K562 (cell line): ENCODE measurements at regions not wholly inside any gene's neighbourhood (a gene's known extent, or its start where the extent isn't known, plus 50 kb on each side); places are given as distances from the start of the nearest gene placed in this dataset.

Experiments used
- ELF1 ChIP-seq: fragments of 200-800 bp; sonication (Bioruptor generic); IDR thresholded peaks from 2 replicates; pipeline ENCODE4 v1.6.1; 2016; ENCODE audit warnings: missing genetic modification characterization, missing compliant biosample characterization
- HDGF ChIP-seq: fragments of 450-650 bp; IDR thresholded peaks from 2 replicates; pipeline ENCODE4 v1.6.1; 2016
- L3MBTL2 ChIP-seq: fragments of 450-650 bp; IDR thresholded peaks from 2 replicates; pipeline ENCODE4 v1.6.1; 2016; ENCODE audit warnings: mild to moderate bottlenecking, moderate library complexity
- NFRKB ChIP-seq: fragments of 450-650 bp; IDR thresholded peaks from 2 replicates; pipeline ENCODE4 v1.6.1; 2016; ENCODE audit warnings: low read depth
- NKRF ChIP-seq: fragments of 450-650 bp; IDR thresholded peaks from 2 replicates; pipeline ENCODE4 v1.6.1; 2016; ENCODE audit warnings: borderline replicate concordance
- PRPF4 ChIP-seq: fragments of 200-400 bp; formaldehyde crosslinking; IDR thresholded peaks from one replicate; pipeline ENCODE4 v1.6.1; 2017; ENCODE audit warnings: low read length, low read depth, mild to moderate bottlenecking; ENCODE audit not compliant: insufficient read depth, poor library complexity, severe bottlenecking
- RBBP5 ChIP-seq: fragments of 200-600 bp; sonication (generic); IDR thresholded peaks from 2 replicates; pipeline ENCODE4 v1.6.1; 2012; ENCODE audit warnings: borderline replicate concordance, mild to moderate bottlenecking, low read length, control low read depth, inconsistent platforms; ENCODE audit not compliant: insufficient read depth, poor library complexity, severe bottlenecking
- SAP30 ChIP-seq: fragments of 200-600 bp; sonication (generic); IDR thresholded peaks from 2 replicates; pipeline ENCODE4 v1.6.1; 2012; ENCODE audit warnings: borderline replicate concordance, low read depth, mild to moderate bottlenecking, moderate library complexity, low read length, control low read depth, inconsistent platforms; ENCODE audit not compliant: insufficient read depth, poor library complexity, severe bottlenecking
- TEAD2 ChIP-seq: fragments of 450-650 bp; IDR thresholded peaks from 2 replicates; pipeline ENCODE4 v1.6.1; 2016; ENCODE audit warnings: missing genetic modification characterization, control low read depth, missing compliant biosample characterization

- TF ChIP-seq PRPF4: no peak
- TF ChIP-seq TEAD2 (tag): no peak
- no peak for TF ChIP-seq NFRKB
- TF ChIP-seq ELF1 (tag): no peak
- no peak for TF ChIP-seq NKRF
- no peak for TF ChIP-seq SAP30
- no peak for TF ChIP-seq HDGF
- TF ChIP-seq L3MBTL2: no peak
- no peak for TF ChIP-seq RBBP5
Observed at GRCh38 chr1:112850034-112850757, 105.8 kb downstream of the SLC16A1 start (continued).
